GM19395 (cell line): ENCODE measurements at regions not wholly inside any gene's neighbourhood (a gene's known extent, or its start where the extent isn't known, plus 50 kb on each side); places are given as distances from the start of the nearest gene placed in this dataset.

Experiments
- ATAC-seq: cut with Tn5 transposase; IDR thresholded peaks from one replicate; pipeline ENCODE4 v1.9.1; 2021; ENCODE audit warnings: mild to moderate bottlenecking, moderate library complexity; ENCODE audit not compliant: unreplicated experiment

- no peak for ATAC-seq
Observed at GRCh38 chr4:36921476-36922216, 322.9 kb upstream of the NWD2 start.

GRCh38 chr4:36930562-36931111 is 313.9 kb upstream of the NWD2 start:
- no peak for ATAC-seq

DNA sequence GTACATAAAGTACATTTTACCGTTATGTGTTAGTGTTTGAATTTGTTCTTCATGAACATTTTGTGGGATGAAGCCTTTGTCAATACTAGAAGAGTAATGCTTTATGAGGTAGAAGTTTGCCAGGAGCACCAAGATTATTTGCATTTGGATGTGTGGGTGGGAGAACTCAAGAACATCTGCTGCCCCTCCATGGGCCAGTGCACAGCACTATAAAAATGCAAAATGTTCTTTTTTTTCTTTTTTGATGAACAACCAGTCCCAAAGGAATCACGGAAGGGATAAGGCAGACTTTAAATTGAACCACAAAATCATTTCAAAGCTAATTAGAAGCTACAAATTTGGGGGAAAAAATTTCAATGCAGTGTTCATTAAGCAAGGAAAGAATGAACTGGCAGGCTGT is 300.3 kb upstream of the NWD2 start:
- no peak for ATAC-seq

DNA sequence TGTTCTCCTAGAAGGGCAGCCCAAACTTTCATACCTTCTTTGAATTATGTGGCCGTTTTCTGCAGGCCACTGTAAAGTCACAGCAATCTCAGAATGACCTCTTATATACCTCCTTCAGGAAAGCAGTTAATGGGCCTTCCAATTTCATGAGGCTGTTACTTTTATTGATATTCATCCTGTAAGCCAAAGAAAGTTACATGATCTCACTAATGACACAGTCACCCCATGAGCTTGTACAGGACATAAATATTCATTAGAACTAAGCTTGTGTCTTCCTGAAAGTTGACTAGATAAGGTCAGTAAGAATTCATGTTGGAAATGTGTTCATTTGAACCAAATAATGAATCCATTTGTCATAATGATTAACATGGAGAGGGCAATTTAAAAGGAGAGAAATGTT is 283.1 kb upstream of the NWD2 start:
- no peak for ATAC-seq

- no peak for ATAC-seq
Observed at GRCh38 chr4:36966756-36967460, 277.6 kb upstream of the NWD2 start.

GRCh38 chr4:36979533-36979932 is 265.0 kb upstream of the NWD2 start:
- no peak for ATAC-seq

DNA sequence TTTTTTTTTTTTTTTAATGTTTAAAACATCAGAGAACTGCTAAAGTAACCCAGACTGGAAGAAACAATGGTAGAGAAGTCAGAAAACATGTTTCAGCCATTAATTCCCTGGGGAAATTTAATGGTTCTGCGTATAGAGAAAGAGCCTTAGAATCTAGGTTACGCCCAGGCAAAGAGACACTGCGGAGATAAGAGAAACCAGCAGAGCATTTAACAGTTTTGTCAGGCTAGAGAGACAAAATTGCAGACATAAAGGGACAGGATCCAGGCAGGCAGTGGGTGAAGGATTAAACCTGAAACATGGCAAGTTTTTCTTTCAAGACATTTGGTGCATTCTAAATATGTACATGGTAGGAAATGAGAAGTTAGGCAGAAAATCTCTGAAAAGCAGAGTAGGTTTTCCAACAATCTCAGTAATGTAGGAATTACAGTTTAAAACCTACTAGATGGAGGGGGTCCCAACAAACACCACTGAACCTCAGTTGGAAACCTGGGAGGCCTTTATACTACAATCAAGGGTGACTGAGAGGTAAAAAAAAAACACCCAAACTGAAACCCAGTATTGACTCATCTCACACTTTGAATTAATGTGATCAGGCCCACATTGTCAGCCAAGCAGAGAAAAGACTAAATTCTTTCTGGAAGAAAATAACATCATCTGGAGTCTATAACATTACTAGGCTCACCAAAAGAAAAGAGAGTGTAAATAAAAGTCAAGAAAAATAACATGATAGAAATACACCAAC is 254.2 kb upstream of the NWD2 start:
- peak; percentile 91 for ATAC-seq

DNA sequence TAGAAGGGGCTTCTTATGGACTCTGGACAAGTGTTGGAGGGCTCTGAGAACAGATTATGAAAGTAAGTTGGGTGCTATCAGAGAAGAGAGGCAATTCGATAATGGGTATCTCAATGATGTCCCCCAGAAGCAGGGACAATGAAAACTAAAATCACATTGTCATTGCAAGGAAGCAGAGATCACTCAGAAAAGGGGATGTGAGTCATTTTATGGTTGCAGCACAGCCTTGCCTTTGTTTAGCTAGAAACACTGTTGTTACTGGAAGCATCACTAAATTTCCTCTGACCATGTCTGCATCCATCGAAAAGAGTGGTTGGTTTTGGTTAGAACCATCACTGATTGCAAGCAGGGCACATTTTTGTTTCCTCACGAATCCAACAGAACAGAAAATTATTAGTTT is 246.8 kb upstream of the NWD2 start:
- no peak for ATAC-seq

DNA sequence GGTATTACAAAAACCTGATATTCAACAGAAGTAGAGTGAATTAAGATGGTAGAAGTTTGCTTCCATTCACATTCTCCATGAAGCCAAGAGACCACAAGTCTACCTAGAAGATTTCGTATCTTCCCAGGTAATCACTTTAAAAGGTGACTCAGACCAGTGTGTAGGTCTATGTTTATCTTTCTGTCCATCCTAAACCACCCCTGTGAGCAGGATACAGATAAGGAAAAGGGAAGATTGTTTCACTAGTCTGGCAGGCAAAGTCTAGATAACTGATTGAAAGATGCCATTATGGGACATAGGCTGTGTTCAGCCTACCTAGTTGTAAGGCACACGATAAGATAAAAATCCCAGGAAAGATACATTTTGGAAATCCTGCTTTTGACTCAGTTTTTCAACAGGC is 244.3 kb upstream of the NWD2 start:
- no peak for ATAC-seq

- ATAC-seq = no peak
Observed at GRCh38 chr4:37001688-37002436, 242.7 kb upstream of the NWD2 start.

DNA sequence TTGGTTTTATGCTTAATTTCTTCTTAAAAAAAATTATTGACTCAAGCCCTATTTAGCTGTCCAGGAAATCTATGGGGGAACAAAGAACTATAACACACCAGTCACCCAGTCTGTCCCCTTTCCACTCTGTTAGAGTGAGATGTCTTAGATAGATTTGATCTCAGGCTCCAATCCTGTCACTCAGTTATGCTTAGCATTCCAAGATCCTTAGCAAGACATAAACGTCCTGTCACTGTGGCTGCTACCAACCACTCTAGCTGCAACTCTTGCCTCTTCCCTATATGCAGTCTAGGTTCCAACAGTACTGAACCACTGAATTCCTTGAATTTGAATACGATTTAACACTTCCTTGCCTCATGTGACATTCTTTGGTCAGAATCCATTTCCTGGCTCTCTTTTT is 241.9 kb upstream of the NWD2 start:
- ATAC-seq = no peak

- ATAC-seq = no peak
Observed at GRCh38 chr4:37008199-37008598, 236.3 kb upstream of the NWD2 start.

DNA sequence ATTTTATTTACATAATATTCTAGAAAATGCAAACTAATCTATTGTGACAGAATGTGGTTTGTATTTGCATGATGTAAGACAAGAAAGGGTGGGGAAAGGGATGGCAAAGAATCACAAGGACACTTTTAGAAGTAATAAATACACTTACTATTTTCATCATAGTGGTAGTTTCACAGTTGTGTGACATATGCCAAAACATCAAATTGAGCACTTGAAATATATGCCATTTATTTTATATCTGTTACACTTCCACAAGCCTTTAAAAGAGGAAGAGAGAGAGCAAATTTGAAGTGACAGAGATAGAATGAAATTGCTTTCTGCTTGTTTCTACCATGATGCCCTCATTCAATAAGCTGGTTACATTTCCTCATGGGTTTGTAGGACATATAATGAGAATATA is 230.0 kb upstream of the NWD2 start:
- no peak for ATAC-seq

- ATAC-seq = no peak
Observed at GRCh38 chr4:37015391-37015790, 229.2 kb upstream of the NWD2 start.

- ATAC-seq = no peak
Observed at GRCh38 chr4:37023504-37023903, 221.0 kb upstream of the NWD2 start.

GRCh38 chr4:37023996-37024395 is 220.5 kb upstream of the NWD2 start:
- no peak for ATAC-seq

DNA sequence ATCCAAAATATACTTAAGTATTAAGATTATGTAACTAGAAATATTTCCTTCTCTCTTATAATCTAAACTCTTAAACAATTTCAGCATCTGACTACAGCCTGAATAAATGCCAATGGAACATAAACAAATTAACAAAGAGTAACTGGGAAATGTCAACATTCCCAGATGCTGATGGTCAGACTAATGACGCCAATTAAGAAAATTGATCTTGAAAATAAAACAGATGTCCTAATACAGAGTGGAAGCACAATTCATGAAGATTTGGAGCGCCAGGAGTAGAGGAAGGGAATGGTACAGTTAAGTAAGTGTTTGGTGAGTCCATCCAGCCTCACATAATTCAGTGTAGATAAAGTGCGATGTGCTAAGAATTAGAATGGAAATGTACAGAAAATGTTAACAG is 203.7 kb upstream of the NWD2 start:
- ATAC-seq = no peak

DNA sequence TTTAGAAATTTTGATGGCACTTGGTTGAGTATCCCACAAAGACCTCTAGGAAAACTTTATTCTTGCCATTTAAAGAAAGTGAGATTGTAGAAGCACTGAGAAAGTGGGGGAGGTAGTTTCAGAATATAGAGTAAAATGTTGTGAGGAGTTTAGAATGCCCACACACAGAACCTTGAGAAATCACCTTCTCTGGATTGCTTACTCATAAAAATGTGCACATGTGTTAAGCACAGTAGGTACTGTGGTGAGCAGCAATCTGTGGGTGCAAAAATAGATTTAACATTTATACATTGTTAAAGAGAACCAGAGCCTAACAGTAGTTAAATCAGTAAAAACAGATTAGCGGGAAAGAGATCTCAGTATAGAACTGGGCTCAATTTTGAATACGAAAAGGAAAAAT is 201.2 kb upstream of the NWD2 start:
- ATAC-seq = peak; percentile 56

DNA sequence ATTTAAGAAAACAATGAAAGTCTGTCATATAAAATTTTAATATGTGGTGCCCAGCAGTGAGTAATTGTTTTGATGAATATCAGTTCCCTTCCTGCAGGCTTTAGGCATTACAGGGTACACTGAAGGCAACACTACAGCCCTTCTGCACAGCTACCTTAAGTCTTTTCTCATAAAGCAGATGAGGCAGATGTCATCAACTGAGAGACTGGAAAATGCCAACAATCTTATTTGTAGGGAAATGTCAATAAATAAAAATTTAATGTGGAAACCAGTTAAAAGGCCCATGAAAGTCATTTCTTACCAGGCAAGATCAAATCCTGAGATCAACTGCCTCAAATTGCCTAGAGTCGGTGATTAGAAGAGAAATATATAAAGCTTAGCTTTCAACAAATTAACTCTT is 193.4 kb upstream of the NWD2 start:
- ATAC-seq = no peak

DNA sequence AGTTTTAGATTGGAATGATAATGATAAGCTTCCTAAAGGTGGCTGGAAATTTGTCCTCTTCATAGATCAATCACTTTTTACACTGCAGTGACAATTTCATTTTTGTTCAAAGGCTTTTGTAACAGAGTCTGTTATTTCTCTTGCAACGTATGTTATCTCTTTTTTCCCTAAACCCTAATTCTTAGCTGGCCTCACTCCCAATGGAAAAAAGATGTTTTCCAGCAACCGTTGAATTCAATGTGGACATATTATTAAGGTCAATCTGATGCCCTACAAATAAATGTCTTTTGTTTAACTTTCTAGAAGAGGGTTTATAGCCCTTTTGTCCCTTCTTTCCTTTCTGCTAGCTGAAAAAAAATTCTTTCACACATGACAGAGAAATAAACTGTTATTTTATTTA is 192.7 kb upstream of the NWD2 start:
- no peak for ATAC-seq

GRCh38 chr4:37054531-37055077 is 189.9 kb upstream of the NWD2 start:
- no peak for ATAC-seq
